Activated CD4-positive, CD25-positive, alpha-beta regulatory T cell treated with anti-CD3 and anti-CD28 coated beads, Interleukin-2, amount 50 U/mL, for 16 hours (primary cell): ENCODE measurements at regions not wholly inside any gene's neighbourhood (a gene's known extent, or its start where the extent isn't known, plus 50 kb on each side); places are given as distances from the start of the nearest gene placed in this dataset.
"Not testable (repeated sequence)": the region's sequence is repeated elsewhere in the genome, so short reads cannot be mapped to it uniquely, and the experiment has no call there.

Experiments
- DNase-seq: peaks from one replicate; pipeline ENCODE4 v3.0.0-alpha.2; 2020; ENCODE audit warnings: low read depth, low spot score

DNA sequence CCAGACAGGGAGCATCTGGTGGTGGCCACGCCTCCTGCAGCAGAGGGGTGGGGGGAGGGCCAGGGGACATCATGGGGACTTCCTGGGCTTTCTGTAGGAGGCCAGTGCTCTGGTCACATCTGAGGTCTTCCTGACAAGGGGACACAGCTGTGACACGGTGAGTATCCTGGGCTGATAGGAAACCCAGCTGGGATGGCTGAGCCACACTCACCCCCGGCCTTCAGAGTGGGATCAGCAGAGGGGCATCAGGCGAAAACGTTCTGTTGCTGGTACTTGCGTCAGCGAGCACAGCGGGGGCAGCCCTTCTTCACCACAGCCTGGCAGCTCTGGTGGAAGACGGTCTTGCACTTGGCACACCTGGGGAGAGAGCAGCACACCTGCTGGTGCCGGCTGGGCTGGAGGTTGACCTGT lies 122.9 kb upstream of the SMURF2 start:
- no peak for DNase-seq

DNA sequence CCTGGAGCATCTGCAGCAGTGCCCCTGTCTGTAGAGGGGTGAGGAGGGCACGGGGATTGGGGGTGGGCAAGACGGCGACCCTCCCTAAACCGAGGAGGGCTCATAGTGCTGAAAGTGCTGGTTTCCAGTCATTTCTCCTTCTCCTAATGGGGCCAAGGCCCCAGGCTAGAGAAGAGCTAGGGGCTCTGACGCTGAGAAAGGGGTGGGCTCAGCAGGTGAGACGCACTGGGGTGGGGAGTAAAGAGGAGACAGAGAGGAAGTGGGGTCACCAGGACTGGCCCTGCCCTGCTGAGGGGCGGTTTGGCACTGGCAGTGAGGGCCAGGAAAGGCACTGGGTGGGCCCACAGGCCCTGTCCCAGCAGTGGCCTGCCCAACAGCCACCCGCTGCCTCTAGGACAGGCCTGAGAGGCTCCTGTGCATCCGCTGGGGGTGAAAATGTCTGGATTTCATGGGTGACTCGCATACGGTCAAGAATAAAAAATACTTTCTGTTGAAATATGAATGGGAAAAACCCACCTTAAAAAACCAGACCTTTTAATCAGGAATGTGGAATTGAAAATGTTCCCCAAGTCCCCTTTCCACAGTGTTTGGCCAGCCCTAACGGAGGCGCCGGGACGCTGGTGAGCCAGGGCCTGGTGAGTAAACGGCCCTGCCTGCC lies 122.4 kb upstream of the SMURF2 start:
- DNase-seq: no peak

DNA sequence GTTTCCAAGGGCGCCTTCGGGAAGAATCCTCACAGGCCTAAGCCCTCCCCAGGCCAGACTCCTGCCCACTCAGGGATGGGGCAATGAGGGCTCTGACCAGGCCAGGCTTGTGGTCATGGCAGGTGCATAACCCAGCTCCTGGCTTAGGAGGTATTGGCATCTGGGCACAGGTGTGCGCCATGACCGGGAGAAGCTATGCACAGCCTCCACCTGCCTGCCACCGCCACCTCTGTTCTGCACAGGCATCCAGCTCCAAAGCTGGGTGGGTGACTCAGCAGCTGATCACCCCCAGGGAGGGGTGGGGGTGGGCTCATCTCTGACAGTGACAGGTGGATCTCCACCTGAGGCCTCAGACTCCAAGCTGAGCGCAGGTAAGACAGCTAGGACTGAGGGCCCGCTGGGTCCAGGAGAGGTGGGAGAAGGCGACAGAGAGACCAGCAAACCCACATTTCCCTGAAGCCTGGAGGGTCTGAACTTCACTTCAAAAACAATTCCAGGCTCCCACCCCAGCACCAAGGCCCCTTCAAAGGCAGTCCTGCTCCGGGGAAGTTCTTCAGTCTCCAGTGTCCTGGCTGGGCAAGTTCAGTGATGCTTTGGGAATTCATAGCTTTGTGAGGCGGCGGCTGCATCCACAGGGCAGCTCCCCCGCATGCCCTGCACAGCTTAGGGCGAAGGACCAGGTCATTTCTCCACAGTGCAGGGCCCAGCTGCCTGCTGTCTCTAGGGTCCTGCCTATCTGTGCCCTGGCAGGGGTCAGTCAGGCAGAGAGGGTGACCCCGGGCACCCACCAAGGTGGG lies 121.6 kb upstream of the SMURF2 start:
- no peak for DNase-seq

DNA sequence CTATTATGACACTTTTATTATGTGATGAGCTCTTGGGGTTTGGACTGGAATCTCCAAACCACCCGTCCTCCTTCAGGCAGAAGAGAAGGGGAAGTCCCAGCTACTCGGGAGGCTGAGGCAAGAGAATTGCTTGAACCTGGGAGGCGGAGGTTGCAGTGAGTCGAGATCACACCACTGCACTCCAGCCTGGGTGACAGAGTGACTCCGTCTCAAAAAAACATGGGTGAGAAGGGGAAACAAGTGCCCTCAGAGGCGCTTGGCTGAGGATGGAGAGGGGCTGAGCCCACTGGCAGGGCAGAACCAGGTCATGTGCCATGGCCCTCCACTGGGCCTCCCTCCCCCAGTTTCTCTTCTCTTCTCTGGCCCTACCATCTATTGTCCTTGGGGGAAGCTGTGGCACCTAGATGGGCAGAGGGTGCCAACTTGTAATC lies 120.9 kb upstream of the SMURF2 start:
- DNase-seq: no peak

DNA sequence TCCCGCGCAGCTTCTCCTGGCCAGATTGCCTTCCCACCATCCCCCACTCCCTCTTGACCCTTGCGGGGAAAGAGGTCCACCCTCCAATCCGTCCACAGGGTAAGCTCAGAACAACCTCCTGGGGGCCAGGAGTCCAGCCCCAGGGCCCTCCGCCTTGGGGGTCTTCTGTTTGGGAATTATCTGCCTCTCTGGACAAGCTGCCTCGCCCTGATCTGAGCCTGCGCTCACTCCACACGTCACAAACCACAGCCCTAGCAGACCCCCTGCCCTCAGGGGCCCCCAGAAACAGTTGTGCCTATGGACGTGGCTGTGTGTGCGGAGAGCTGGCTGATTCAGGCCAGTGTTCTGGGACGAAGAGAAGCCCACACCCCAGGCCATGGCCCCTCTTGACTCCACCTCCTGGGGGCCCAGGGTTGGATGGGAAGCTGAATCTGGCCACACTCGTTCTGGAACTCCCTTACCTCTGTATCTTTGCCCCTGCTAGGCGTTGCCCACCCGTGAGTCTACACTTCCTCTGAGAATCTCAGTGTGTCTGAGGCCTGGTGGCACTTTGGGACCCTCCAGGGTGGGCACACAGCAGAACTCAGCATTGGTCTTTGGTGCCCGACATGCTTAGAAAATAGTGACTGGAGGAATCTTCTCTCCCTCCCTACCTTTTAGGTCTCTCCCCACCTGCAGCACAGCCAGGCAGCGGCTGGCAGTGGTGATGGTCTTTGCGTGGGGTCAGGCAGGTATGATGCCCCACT lies 119.9 kb upstream of the SMURF2 start:
- no peak for DNase-seq

DNA sequence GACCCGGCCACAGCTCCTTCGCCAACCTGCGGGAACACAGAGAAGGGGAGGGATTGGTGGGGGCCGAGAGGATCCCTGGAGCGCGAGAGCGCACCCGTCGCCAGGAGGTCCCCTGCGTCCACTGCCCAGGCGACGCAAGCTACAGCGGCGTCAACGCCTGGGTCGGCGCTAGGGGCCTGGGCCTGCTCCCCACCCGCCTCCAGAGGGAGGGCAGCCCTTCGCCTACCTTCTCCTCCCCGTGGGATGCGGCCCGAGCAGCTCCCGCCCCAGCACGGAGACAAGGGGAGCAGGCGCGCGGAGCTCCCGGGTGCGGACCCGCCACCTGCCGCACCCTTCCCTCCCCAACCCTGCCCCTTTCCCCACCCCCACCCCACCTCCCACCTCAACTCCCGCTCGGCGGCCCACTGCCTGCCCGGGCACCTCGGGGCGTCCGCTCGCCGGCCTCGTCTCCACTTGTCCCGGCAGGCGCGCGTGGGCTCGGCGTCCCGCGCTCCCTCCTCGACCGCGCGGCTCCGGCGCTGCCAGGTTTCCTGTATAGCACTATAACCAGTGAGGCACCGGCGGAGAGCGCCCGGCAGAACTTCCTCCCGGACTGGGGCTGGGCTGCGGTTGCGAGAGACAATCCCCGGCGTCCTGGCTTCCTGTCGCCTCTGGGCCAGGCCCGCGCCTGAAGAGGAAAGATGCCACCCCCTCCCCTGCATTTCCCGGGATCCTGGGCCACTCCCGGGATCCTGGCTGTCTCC lies 119.1 kb upstream of the SMURF2 start:
- no peak for DNase-seq

DNA sequence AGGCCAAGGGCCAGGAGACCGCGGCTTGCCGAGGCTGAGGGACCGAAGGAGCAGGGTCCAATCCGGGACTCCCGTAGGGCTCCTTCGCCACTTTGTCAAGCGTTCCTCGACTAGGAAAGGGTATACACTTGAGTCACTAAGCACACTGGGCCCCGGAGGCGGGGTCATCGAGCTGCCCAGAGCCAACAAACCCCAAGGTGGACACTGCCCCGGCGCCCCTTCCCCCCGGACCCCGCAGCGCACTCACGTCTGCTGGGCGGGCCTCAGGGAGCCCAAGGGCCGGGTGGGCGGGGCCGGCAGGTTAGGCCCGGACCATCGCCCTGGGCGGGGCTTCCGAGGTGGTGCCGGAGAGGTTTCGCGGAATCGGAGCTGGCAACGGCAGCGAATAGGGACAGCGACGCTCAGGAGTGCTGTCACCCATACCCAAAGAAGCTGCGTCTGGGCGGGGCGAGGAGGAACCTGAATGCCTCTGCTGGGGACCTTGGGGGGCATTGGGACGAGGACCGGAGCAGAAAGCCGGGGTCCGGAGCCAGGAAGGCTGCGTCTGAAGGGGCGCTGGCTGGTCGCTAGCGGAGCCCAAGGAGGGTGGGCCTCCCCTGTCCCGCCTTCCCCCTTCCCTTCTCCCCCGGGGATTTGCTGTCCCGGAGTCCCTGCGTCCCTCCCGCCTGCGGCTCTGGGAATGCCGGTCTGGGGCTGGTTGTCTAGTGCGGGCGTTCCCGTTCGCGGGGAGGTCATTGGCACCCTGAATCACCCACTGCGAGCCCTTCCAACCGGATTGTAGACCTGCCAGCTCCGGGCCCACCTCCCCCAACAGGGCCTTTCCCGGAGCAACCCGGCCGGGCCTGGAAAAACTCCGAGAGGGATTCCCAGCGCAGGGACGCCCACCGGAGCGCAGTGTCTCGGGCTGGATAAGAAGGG lies 118.2 kb upstream of the SMURF2 start:
- peak; percentile 37 for DNase-seq

DNA sequence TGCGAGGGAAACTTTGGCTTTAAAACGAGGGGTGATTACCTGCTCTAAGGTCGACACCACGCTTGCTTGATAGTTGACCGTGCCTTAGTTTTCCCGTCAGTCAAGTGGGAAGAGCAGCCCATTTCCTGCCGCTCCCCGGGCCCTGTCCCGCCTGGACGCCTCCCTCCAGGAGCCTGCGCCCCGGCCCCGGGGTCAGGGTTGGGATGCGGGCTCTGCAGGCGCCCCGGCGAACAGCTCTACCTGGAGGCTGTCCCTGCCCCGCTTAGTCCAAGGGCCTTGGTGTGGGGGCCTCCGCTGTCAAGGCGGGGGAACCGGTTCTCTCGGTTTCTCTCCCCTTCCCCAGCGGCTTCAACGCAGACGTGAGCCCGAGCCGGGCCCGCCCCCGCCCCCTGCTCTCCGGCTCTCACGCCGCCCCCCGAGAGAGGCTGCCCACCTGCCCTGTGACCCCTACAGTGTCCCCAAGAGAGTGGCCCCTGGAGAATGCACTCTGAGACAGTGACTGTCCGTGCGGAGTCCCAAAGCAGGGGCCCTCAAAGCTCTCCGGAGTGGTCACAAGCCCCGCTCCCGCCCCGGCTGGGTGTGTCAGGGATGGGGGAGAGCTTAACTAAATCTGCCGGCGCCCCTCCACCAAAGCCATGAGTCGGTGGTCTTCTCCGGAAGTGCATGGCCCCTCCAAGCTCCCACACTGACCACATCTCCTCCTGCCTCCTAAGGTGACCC lies 117.4 kb upstream of the SMURF2 start:
- no peak for DNase-seq

DNA sequence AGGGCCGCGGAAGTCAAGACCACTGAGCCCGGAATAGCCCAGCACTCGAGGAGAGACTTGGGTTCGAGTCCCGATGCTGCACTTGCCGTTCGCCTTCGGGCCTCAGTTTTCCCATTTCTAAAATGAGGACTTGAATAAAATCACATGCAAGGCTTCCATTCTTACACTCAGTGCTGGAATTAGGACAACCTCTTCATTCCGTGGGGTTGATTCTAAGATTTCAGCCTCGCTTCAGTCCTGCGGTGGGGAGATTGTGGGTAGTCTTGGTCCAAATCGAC lies 116.9 kb upstream of the SMURF2 start:
- not testable (repeated sequence) for DNase-seq

DNA sequence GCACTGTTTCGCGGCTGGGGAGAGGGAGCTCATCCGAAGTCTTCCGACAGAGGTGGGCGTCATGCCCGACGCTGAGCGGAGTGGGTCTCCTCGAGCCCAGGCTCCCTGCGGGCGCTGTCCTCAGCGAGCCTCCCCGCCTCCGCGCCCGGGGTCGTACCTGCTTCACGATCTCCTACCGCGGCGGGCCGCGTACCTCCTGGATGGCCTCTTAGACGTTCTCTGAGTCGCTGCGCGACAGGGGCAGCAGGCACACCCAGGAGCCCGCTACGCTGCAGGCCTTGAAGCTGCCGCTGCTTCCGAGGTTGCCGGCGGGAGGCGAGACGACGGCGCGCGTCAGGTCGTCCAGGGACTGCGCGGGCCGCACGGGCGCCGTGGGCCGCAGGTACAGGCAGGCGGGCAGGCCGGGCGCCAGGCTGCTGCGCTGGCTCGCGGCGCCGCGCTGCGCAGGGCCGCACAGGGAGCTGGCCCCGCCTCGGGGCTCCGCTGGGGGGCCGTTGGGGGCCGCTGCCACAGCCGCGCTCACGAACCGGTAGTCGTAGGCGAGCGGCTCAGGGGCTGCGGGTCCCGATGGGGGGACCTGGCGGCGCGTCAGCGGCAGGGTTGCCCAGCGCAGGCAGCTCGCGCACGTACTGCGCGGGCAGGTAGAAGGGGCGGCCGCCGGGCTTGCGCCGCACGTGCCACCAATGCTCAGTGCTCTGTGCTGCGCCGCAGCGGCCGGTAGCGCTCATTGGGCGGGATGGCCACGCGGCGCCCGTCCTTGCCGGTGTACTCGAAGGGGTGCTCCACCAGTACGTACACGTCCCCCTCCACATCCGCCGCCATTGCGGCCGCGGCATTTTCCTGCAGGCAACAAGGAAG lies 116.4 kb upstream of the SMURF2 start:
- DNase-seq: no peak

DNA sequence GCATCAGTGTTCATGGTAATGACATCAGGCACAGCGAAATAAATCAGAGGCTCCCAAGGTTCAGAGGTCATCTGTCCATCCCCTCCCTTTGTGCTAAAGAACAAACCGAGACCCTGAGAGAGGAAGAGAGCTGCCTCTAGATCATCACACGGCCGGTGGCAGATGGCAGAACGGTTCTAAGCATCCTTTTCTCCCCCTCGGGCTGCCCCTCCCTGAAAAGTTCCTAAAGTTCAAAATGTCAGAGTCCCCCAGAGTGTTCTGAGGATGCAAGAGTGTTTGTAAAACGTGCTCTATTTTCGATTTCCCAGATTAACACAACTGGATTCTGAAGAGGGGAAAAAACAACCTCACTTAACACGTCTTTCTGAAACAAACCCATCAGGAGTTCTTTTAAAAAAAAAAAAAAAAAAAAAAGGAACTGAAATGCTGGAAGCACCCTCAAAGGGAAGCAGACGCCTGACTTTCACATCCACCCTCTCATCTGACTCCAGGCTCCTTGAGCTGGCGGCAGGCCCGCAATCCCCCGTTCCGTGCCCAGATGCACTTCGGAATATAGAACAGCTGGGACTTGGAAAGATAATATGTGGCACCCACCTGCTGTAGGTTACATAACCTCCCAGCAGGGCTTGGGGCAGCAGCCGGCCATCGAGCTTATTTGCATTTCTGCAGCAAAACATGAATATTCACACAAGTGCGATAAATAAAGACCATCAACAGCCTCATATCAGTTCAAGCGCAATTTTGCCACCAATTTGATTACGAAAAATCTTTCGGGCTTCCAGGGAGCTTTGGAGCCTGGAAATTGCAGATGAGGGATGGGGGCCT lies 115.5 kb upstream of the SMURF2 start:
- no peak for DNase-seq

DNA sequence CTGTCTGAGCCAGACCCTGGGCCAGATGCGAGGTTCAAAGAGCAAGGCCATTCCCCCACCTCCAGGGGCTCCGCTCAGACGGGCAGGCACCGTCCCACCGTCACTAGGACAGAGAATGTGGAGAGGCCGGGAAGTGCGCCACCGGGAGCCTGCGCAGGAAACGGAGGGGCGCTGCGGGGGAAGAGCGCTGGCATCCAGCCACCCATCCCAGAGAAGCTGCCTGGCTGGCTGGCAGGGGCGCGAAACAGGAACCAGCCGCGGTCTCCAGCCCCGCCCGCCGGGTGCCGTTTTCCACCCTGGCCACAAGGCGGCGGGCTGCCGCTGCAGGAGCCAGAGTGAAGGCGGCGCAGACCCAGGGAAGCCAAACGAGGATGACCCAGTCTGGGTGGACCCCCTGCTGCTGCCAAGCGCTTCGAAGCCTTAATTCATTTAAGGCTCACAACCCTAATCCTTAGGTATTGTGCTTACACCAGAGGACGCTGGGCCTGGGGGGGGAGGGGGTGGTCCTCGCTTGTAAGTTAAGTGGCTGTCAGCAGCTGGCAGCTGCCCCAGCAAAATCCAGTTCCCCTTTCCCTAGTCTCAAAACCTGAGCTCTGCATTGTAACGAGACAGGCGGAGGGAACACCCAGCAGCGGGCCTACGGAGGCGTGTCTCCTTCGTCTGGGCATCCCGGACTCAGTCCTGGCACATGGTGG lies 114.8 kb upstream of the SMURF2 start:
- peak; percentile 39 for DNase-seq

DNA sequence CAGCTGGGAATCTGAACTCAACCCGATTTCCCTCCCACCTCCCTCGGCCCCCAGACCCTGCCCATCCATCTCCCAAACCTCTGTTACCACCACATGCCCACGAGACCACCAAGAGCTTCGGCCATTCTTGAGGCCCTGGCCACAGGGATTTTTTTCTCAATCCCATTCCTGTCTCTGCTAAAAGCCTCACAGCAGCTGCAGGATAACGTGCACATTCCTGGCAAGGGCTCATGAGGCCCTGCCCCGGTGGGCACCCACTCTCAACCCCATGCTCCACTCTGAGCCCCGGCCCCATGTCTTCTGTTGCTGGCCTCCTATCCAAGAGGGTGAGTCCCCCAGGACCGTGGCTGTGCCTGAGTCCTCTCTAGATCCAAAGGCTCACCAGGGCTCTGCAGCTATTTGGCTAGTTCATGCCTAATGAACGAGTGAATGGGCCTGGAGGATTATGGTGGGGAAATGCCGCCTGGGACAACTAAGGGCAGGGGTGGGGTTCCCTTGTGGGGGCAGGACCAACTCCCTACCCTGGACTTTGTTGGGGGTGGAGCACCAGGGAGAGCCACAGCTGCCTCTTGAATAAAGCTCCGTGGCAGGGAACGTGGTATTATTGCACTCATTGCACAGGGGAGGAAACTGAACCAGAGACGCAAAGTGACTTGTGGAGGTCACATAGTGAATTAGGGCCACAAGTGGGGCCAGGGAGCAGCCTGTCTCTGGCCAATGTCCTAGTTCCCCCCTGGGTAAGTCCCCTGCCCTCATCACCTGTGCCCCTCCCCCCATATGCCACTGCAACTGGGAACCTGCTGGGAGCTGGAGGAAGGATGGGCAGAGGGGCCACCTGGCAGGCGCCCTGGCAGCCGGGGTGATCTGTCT lies 113.8 kb upstream of the SMURF2 start:
- no peak for DNase-seq

DNA sequence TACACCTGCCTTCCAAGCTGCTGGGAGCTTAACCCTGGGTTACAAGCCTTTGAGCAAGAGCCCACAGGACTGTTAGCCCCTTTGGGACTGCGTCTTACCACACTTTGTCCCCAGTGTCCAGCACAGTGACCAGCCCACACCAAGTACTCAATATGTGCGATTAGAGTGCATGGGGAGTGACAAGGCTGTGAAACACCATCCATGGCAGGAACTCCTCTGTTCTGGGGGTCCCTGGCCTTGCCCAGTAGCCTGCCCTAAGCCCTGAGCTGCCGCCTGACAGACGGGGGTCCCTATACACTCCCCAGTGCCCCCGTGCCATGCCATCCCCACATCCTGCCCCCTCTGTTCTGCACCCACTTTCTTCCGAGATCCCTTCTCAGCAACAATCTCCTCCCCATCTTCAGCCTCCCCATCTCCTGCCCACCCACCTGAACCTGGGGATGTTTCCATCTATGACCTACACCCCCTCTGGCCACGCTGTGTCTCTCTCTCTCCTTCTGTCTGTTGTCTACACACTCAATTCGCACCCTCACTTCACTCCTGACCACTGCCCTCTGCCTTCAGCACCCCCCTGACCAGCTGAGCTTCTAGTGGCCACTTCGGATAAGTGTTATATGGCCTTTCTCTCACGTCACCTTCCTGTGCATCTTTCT lies 112.9 kb upstream of the SMURF2 start:
- no peak for DNase-seq

DNA sequence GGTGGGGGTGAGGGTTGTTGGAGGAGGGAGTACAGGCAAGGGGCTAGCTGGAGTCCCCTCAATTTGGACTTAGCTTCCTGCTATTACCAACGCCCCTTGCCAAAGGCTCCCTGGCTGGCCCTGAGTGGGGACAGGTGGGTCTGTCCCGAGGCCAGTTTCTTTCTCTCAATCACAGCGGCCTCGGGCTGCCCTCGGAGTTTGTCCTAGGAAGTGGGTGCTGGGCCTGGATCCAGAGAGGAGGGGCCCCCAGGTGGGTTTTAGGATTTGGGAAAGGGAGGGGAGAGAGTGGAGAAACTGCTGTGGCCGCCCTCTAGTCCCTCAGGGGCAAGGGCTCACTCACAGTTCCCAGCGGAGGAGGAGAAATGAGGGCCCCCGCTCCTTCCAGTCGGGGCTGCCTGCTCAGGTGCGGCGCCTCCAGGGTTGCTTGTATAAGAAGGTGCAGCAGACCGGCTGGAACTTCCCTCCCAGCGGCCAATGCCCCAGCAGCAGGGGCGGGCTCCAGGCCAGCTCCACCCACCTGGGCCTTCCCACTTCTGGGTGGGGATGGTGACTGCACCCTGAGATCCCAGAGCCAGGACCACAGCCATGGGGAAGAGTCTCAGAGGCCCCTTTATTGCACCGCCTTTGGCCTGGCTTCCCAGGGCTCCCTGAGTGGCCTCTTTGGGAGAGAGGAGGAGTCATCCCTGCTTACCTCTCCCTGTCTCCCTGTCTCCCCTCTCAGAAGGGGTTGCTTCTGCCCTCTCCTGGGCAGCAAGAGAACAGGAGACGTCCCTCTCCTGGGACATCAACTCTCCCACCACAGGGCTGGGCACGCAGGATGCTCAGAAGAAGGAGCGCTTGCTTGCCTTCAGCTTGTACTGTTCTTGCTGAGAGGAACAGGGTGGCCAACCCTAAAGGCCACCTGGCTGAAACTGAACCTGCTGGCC lies 112.0 kb upstream of the SMURF2 start:
- no peak for DNase-seq
